Small intestine (tissue), 7 donors: ENCODE measurements at regions not wholly inside any gene's neighbourhood (a gene's known extent, or its start where the extent isn't known, plus 50 kb on each side); places are given as distances from the start of the nearest gene placed in this dataset.

Experiments used
- DNase-seq, 2 donors: peaks; one replicate each; pipeline versions ENCODE4 v3.0.0 to v3.0.0-alpha.2; 2013
- FAIRE-seq: peaks from 2 replicates; lab custom pipeline; 2012; peaks lifted over from hg19 to GRCh38; lab: Jason Lieb, UNC
- H3K27ac ChIP-seq, 3 donors: one replicate each; pipeline ENCODE4 v1.5.1; 2013; ENCODE audit warnings: low read length in 2 of 3, mild to moderate bottlenecking in 2 of 3, control low read depth in 1 of 3, inconsistent platforms in 1 of 3, low read depth in 1 of 3, moderate library complexity in 1 of 3
- H3K27me3 ChIP-seq, 3 donors: one replicate each; pipeline ENCODE4 v1.6.1; 2013; ENCODE audit warnings: low read length in 3 of 3, inconsistent platforms in 1 of 3; ENCODE audit not compliant: control insufficient read depth in 3 of 3, insufficient read depth in 3 of 3
- H3K36me3 ChIP-seq, 3 donors: one replicate each; pipeline ENCODE4 v1.6.1; 2013; ENCODE audit warnings: low read length in 3 of 3, inconsistent platforms in 1 of 3, low read depth in 1 of 3, mild to moderate bottlenecking in 1 of 3, moderate library complexity in 1 of 3; ENCODE audit not compliant: control insufficient read depth in 3 of 3, insufficient read depth in 2 of 3
- H3K4me1 ChIP-seq, 3 donors: one replicate each; pipeline ENCODE4 v1.6.1; 2013; ENCODE audit warnings: low read length in 2 of 3, inconsistent platforms in 1 of 3, low read depth in 1 of 3, mild to moderate bottlenecking in 1 of 3, moderate library complexity in 1 of 3; ENCODE audit not compliant: control insufficient read depth in 3 of 3, insufficient read depth in 2 of 3
- H3K4me3 ChIP-seq, 3 donors: one replicate each; pipeline ENCODE4 v1.5.1; 2013; ENCODE audit warnings: low read length in 3 of 3, control low read depth in 1 of 3, inconsistent platforms in 1 of 3, low read depth in 1 of 3, mild to moderate bottlenecking in 1 of 3, moderate library complexity in 1 of 3
- H3K9me3 ChIP-seq, 2 donors: one replicate each; pipeline ENCODE4 v1.6.1; 2013; ENCODE audit warnings: low read depth in 1 of 2, low read length in 1 of 2; ENCODE audit not compliant: control insufficient read depth in 2 of 2, insufficient read depth in 1 of 2
- WGBS, 3 donors: extraction: QIAGEN DNeasy Blood & Tissue Kit; methylation state at CpG; one replicate each; pipeline ENCODE4 v1.1.7; 2013; 5-methylcytosine and 5-hydroxymethylcytosine counted together
- donor health status: healthy with polysubstance abuse.
- donor health status: control.
- donor health status: control.
- donor health status: Bipolar disorder and iron deficiency.
- donor health status: healthy.

GRCh38 chr1:29962831-29963247 is 726.5 kb downstream of the PTPRU start:
- FAIRE-seq = no peak

GRCh38 chr1:29962336-29962735 is 726.0 kb downstream of the PTPRU start:
- Histone ChIP-seq H3K27me3 (no peaks in the 10 kb centered on the region), H3K4me1 (no peaks in the 10 kb centered on the region), H3K9me3 (no peaks in the 10 kb centered on the region), H3K27ac (no peak overlapping the region), H3K36me3 (no peaks in the 10 kb centered on the region), H3K4me3 (no peak overlapping the region)
- no peak for FAIRE-seq
- WGBS, 3 donors = 15 to 48% (median 44%) methylated on average over 5 of the region's 5 CpGs
- DNase-seq = no peak

More at GRCh38 chr1:29962831-29963247, 726.5 kb downstream of the PTPRU start:
- no peak overlapping the region for H3K27ac ChIP-seq
- H3K4me3 ChIP-seq = no peak overlapping the region
- H3K9me3 ChIP-seq = no peaks in the 10 kb centered on the region
- no peak for DNase-seq
- H3K4me1 ChIP-seq = no peaks in the 10 kb centered on the region
- no peaks in the 10 kb centered on the region for H3K27me3 ChIP-seq
- no peaks in the 10 kb centered on the region for H3K36me3 ChIP-seq
- 26 to 59% (median 32%) methylated on average over 3 of the region's 3 CpGs for WGBS, 3 donors

- no peak for DNase-seq
- no peak for FAIRE-seq
- H3K27ac ChIP-seq = no peak overlapping the region
- no peaks in the 10 kb centered on the region for H3K27me3 ChIP-seq
- no peaks in the 10 kb centered on the region for H3K4me1 ChIP-seq
- H3K36me3 ChIP-seq = no peaks in the 10 kb centered on the region
- WGBS, 3 donors = 64 to 76% (median 68%) methylated on average over 8 of the region's 8 CpGs
- H3K4me3 ChIP-seq = no peak overlapping the region
- no peaks in the 10 kb centered on the region for H3K9me3 ChIP-seq
These were observed 725.2 kb downstream of the PTPRU start for GRCh38 chr1:29961293-29962059.

GRCh38 chr1:29960876-29961275 is 724.6 kb downstream of the PTPRU start:
- Histone ChIP-seq H3K4me3 (no peak overlapping the region), H3K27me3 (no peaks in the 10 kb centered on the region), H3K4me1 (no peaks in the 10 kb centered on the region), H3K27ac (no peak overlapping the region), H3K36me3 (no peaks in the 10 kb centered on the region), H3K9me3 (no peaks in the 10 kb centered on the region)
- no peak for FAIRE-seq
- no peak for DNase-seq
- 35 to 49% (median 37%) methylated on average over 10 of the region's 10 CpGs for WGBS, 3 donors

- no peak overlapping the region for H3K4me3 ChIP-seq
- no peaks in the 10 kb centered on the region for H3K36me3 ChIP-seq
- H3K9me3 ChIP-seq = no peaks in the 10 kb centered on the region
- H3K27ac ChIP-seq = no peak overlapping the region
- no peak for FAIRE-seq
- no peaks in the 10 kb centered on the region for H3K27me3 ChIP-seq
- no peaks in the 10 kb centered on the region for H3K4me1 ChIP-seq
- 73 to 87% (median 82%) methylated on average over 10 of the region's 10 CpGs for WGBS, 3 donors
- no peak for DNase-seq
These were observed 723.9 kb downstream of the PTPRU start for GRCh38 chr1:29960156-29960755.

- WGBS, 3 donors = 78 to 87% (median 82%) methylated on average over 4 of the region's 4 CpGs
- H3K27ac ChIP-seq = no peak overlapping the region
- no peaks in the 10 kb centered on the region for H3K36me3 ChIP-seq
- no peak for DNase-seq
- H3K4me1 ChIP-seq = no peaks in the 10 kb centered on the region
- H3K4me3 ChIP-seq = no peak overlapping the region
- FAIRE-seq = no peak
- H3K9me3 ChIP-seq = no peaks in the 10 kb centered on the region
- H3K27me3 ChIP-seq = no peaks in the 10 kb centered on the region
These were observed 723.0 kb downstream of the PTPRU start for GRCh38 chr1:29959356-29959755.

- no peaks in the 10 kb centered on the region for H3K36me3 ChIP-seq
- H3K4me1 ChIP-seq = no peaks in the 10 kb centered on the region
- FAIRE-seq (no peak), DNase-seq (no peak)
- no peaks in the 10 kb centered on the region for H3K27me3 ChIP-seq
- 83 to 93% (median 87%) methylated on average over 5 of the region's 5 CpGs for WGBS, 3 donors
- no peak overlapping the region for H3K4me3 ChIP-seq
- H3K9me3 ChIP-seq = no peaks in the 10 kb centered on the region
- no peak overlapping the region for H3K27ac ChIP-seq
These were observed 721.9 kb downstream of the PTPRU start for GRCh38 chr1:29958271-29958670.

GRCh38 chr1:29956349-29957030 is 720.2 kb downstream of the PTPRU start:
- no peaks in the 10 kb centered on the region for H3K36me3 ChIP-seq
- H3K27me3 ChIP-seq = no peaks in the 10 kb centered on the region
- DNase-seq = no peak
- H3K4me1 ChIP-seq = no peaks in the 10 kb centered on the region
- FAIRE-seq = no peak
- 69 to 88% (median 87%) methylated on average over 4 of the region's 4 CpGs for WGBS, 3 donors
- H3K4me3 ChIP-seq = no peak overlapping the region
- no peak overlapping the region for H3K27ac ChIP-seq
- H3K9me3 ChIP-seq = peaks cover 0 to 3% of the 10 kb centered on the region in 2 donors
